Activated CD4-positive, alpha-beta T cell treated with anti-CD3 and anti-CD28 coated beads for 48 hours (primary cell): ENCODE measurements at regions not wholly inside any gene's neighbourhood (a gene's known extent, or its start where the extent isn't known, plus 50 kb on each side); places are given as distances from the start of the nearest gene placed in this dataset.
"Not testable (repeated sequence)": the region's sequence is repeated elsewhere in the genome, so short reads cannot be mapped to it uniquely, and the experiment has no call there.

Experiments
- DNase-seq: peaks from one replicate; pipeline ENCODE4 v3.0.0-alpha.2; 2020

DNA sequence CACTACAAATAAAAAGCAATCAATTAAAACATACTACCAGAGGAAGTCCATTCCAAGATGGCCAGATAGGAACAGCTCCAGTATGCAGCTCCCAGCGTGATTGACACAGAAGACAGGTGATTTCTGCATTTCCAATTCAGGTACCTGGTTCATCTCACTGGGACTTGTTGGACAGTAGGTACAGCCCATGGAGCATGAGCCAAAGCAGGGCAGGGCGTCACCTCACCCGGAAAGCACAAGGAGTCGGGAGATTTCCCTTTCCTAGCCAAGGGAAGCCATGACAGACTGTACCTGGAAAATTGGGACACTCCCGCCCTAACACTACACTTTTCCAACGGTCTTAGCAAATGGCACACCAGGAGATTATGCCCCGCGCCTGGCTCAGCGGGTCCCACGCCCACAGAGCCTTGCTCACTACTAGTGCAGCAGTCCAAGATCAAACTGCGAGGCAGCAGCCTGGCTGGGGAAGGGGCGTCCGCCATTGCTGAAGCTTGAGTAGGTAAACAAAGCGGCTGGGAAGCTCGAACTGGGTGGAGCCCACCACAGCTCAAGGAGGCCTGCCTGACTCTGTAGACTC, 106.0 kb downstream of the BUD13 start:
- DNase-seq = not testable (repeated sequence)

GRCh38 chr11:116665523-116665922, 107.3 kb downstream of the BUD13 start:
- no peak for DNase-seq

DNA sequence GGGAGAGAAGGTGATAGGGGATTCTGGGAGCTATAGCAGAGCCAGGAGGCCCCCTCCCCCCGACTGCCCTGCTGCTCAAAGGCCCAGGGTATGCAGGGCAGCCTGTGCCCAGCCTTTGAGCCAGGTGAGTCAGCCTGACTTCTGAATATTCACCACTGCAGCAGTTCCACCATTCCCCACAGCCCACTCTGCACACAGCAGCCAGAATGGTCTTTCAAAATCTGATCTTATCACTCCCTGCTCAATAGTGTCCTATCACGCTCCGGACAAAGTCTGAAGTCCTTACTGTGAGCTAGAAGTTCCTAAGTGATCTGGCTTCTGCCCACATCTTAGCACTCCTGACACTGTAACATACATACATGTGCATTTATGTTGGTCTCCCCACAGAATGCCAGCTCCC, 111.7 kb downstream of the BUD13 start:
- no peak for DNase-seq

DNA sequence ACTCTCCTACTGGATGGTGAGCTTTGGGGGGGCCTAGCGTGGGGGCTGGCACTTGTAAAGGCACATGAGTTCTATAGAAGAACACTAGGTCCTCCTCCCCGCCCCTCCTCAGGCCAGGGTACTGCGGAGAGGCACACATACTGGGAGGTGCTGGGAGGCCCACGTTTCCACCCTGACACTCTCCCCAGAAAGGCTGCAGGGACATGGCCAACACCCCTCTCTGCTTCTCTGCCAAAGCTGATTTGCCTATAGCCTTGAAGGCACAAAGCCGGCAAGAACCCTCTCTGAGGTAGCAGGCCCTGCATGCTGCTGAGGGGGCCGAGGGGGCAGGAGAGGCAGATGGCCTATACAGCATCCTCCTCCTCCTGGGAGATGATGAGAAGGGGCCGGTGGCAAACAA, 112.8 kb downstream of the BUD13 start:
- DNase-seq = no peak

DNA sequence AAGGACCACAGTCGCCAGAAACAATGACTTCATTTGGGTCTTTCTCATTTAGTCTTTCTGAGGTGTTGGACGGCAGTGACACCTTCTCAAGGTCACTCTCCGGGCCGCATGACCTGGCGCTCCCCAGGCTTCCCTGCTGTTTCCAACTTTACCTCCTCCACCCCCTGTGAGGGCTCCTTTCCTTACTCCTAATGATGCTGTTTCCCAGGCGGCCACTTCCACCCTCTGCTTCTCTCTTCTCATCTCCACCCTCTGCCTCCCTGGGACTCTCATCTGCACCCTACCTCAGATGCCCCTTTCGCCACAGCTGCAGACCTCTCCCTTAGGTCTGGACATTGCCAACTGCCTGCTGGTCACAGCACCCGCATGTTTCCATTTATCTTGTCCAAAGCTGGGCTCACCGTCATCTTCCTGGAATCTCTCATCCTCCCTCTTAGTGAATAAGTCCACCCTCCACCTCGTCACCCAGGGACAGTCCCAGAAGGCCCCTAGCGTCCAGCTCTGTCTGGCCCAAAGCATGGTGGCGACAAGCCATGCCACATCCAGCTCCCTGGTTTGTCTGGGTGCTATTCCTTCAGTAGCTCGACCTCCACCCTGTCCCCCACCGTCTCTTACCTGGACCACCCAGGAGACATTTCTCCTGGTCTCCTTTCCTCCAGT, 113.8 kb downstream of the BUD13 start:
- no peak for DNase-seq

DNA sequence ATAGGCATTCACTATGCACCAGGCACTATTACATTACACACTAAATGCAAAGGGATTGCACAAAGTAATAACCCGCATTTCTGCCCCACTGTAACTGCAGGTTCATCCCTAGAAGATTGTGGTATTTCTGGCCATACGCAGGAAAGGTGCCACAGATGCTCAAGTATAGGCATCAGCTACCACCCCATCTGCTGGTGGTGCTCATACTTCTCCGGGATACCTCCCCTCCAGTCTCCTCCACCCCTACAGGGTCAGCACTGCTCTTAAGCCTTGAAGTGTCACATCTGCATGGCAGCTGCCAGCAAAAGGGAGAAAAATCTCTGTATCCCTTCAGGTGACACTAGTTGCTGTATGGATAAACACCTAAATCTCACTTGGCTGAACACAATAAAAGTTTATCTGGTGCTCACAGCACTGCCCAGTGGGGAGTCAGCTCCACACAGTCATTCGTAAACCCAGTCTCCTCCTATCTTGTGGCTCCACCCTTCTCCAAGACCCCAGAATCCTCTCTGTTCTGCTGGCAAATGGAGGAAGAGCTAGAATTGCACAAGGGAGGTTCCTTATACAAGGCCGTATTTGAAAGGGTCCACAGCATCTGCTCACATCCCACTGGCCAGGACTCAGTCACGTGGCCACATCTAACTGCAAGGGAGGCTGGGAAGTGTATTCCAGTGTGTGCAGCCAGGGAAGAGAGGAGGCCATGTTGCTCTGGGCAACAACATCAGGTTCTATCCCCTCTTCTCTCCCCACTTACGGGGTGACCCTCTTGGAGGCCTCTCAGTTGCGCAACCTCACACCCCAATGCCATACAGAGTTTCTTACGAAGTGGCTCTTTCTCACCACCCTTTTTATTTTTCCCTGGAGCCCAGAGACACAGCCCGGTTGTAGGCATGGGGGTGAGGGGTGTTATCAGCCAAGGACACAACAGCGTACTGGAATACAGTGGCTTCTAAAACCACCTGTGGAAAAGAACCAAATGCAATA, 114.7 kb downstream of the BUD13 start:
- no peak for DNase-seq

GRCh38 chr11:116656011-116656410, 116.8 kb downstream of the BUD13 start:
- no peak for DNase-seq

- no peak for DNase-seq
These were observed 118.3 kb downstream of the BUD13 start for GRCh38 chr11:116654526-116654925.

DNA sequence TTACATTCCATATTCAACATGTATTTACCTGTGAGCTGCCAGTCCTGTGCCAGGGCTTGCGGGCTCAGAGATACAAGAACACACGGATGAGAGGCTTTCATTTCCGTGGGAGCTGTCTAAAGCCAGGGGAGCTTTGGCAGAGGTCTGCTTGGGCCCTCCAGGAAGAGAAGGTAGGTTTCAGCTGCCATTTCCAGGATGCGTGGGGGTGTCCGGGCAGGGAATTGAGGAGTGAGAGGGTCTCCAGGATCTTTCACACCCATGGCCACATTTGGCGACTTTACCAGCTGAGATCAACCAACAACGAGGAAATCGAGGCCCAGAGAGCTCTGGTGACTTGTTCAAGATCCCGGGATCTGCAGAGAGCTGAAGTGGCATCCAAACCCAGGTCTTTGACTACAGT, 119.6 kb downstream of the BUD13 start:
- no peak for DNase-seq

DNA sequence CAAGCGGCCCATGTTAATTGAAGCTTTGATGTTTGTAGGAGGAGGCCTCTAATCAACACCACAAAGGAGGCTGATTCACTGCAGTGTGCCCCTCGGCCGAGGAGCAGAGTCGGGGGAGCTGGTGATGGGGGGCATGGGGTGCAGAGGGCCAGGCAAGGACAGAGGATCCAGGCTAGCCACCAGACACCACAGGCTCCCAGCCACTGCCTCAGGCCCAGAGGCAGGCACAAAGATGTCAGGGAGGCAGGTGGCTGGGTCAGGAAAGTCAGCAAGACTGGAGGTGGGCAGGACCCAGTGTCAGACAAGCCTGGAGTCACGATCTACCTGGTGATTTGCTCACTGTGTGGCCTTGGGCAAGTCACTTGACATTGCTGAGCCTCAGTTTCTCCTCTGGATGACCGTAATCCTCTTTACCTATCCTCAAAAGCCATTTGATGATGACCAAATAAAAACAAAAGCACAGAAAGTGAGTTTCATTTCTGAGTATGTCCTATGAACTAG, 121.0 kb downstream of the BUD13 start:
- no peak for DNase-seq

DNA sequence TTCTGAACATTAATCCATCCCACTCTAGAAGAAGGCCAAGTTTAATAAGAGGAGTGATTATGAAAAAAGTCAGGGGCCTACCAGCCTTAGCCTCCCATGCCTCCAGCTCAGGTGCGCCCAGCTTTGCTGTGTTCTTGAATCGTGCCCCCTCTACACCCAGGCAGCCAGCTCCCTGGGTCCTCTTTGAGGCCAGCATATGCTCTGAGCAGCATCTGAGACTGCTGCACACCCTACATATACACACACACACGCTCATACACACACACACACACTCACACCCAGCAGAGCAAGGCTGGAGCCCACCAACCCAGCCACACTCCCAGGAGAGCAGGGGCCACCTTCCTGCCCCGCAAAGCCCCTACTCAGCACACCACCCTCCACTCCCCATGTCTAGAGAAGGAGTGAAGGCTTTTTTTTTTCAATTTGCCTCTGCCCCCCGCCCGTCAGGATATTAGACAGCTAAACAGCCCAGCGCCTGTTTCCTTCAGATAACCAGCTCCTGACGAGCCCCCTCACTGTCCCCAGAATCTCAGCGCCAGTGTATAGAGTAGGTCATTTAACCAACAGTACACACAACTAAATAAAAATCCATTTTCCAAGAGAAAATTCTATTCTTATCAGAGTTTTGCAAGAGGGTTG, 121.6 kb downstream of the BUD13 start:
- DNase-seq = no peak

DNA sequence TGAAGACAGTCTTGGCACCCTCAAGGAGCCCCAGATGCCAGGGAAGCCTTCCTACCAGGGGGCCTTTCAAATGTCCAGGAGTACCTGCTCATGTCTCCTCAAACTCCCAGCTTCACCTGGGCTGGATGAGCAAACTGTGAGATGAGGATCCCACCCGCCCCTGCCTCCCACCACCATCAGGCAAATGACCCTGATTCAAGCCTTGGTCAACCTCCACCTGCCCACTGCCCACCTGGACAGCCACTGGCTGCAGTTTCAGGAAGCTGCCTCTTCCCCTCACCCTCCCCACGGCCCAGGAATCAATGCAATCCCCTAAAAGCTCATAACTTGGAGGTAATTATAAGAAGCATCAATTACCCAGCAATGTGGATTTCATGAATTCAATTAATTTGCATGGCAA, 122.7 kb downstream of the BUD13 start:
- no peak for DNase-seq

GRCh38 chr11:116649268-116649667, 123.5 kb downstream of the BUD13 start:
- no peak for DNase-seq

- DNase-seq = no peak
These were observed 124.3 kb downstream of the BUD13 start for GRCh38 chr11:116648247-116649174.

- no peak for DNase-seq
These were observed 125.3 kb downstream of the BUD13 start for GRCh38 chr11:116647305-116648080.

DNA sequence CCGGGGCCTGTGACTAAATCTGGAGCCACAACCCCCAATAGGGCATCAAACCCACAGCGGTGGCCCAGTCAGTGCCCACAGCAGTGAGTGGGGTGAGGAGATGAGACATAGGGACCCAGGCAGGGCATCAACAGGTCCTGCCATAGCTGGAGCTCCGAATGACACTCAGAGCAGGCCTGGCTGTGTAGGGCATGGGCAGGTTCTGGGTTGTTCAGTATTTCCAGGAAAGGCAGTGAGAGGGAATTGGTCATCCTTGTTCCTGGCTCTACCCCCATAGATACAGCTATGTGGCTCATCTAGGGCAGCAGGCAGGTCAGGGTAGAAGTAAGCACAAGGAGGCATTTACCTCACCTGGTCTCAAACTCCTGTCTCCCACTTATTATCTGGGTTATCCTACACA, 126.6 kb downstream of the BUD13 start:
- DNase-seq = no peak

DNA sequence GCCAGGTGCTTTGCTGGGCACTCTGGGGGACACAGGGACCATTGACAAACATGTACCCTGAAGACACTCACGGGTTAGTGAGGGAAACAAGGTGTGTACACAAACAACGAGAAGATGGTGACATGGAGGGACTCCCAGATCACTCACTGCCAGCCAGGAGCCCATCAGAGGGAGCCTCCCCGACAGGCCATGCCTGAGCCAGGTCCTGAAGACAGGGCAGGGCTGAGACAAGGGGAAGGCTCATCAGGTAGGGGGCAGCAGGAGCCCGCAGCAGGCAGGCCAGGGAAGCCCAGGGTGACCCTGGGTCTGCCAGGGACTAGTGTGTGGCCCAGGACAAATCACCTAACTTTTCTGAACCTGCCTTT, 127.9 kb downstream of the BUD13 start:
- DNase-seq = no peak

DNA sequence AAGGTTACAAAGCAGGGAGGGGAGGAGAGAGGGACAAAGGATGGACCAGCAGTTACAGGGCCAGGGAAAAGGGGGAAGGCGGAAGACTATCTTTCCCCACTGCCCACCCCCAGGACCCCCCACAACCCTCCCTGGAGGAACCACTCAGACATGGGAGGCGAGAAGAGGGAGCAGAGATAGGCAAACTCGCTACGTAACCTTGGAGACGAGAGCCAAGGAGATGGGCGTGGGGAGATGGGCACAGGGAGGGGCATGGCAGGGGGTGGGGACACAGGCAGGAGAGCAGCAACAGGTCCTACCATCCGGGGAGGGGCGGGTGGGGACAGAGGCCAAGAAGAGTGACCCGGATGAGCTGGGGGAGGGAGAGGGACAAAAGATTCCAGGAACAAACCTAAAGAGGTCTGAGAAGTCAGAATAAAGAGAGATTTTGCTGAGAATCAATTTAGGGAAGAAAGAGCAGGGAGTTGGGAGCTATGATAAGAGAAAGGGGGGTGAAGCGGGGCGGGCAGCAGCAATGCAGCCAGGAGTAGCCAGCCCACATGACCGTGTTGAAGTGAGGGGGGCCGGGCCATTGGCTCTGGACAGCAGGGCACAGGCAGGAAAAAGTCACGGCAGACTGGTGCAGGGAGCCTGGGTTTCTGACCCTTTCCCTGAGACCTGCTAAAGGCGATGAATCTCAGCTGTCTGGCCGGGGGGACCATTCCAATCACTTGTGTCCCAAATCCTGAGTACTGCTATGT, 128.4 kb downstream of the BUD13 start:
- DNase-seq = no peak

GRCh38 chr11:116643521-116643920, 129.3 kb downstream of the BUD13 start:
- DNase-seq = no peak

DNA sequence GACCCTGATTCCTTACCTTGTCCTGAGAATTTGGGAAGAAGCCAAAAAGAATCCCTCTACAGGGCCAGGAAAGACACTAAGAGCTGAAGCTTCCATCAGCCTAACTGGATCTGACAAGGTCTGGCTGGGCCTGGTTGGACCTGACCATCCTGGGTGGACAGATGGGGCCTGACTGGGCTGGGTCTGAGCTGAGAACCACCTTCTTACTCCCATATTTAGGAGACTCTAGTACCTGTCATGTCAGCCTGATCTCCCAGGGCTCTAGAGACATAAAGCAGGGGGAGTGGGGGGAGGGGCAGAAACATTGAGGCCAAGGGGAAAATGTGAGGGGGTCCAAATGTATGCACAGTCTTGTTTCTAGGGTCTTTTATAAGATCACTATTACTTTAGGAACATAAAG, 129.9 kb downstream of the BUD13 start:
- no peak for DNase-seq

DNA sequence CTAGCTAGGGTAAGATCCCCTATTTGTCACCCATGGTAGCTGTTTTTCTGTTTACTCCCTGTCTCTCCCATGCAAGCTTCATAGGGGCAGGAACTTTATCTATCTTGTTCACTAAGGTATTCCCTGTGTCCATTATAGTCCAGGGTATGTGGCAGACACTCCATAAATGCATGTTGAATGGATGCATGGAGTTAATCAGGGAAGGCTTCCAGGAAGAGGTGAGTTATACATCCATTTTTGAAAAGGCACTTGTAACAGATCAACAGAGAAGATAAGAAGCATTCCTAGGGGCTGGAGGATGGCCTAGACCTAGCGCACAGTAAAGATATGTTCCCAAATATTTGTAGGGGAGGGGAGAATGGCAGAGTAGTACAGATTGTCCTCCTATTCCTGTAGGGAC, 130.3 kb downstream of the BUD13 start:
- DNase-seq = no peak
